SJSA1 (cell line): ENCODE measurements at regions not wholly inside any gene's neighbourhood (a gene's known extent, or its start where the extent isn't known, plus 50 kb on each side); places are given as distances from the start of the nearest gene placed in this dataset.

Experiments
- DNase-seq, 2 experiments: peaks; one replicate each; pipeline ENCODE4 v3.0.0-alpha.2; 2015 to 2020; ENCODE audit warnings: low spot score in 2 of 2, low read depth in 1 of 2
- H3K27ac ChIP-seq: fragments of 250-450 bp; sonication (Bioruptor Pico); 2 replicates; pipeline ENCODE4 v1.5.1; 2020; ENCODE audit warnings: mild to moderate bottlenecking, moderate library complexity
- H3K27me3 ChIP-seq: fragments of 250-450 bp; sonication (Bioruptor Pico); replicated peaks from 2 replicates; pipeline ENCODE4 v1.5.1; 2020; ENCODE audit warnings: mild to moderate bottlenecking, moderate library complexity
- H3K36me3 ChIP-seq: fragments of 250-450 bp; sonication (Bioruptor Pico); 2 replicates; pipeline ENCODE4 v1.5.1; 2020; ENCODE audit warnings: mild to moderate bottlenecking
- H3K4me1 ChIP-seq: fragments of 250-450 bp; sonication (Bioruptor Pico); replicated peaks from 2 replicates; pipeline ENCODE4 v1.6.1; 2021; ENCODE audit warnings: mild to moderate bottlenecking
- H3K4me3 ChIP-seq: fragments of 250-450 bp; sonication (Bioruptor Pico); 2 replicates; pipeline ENCODE4 v1.5.1; 2020; ENCODE audit warnings: mild to moderate bottlenecking
- H3K9me3 ChIP-seq: fragments of 250-450 bp; sonication (Bioruptor Pico); replicated peaks from 2 replicates; pipeline ENCODE4 v1.5.1; 2020; ENCODE audit warnings: mild to moderate bottlenecking

- H3K27me3 ChIP-seq = no peaks in the 10 kb centered on the region
- H3K4me3 ChIP-seq = no peak overlapping the region
- H3K9me3 ChIP-seq = no peaks in the 10 kb centered on the region
- DNase-seq = no peak
- no peak overlapping the region for H3K27ac ChIP-seq
- H3K4me1 ChIP-seq = peaks cover 20% of the 10 kb centered on the region
- H3K36me3 ChIP-seq = peaks cover 5% of the 10 kb centered on the region; the same call in 1 of the 2 replicates
These were observed 113.2 kb downstream of the PALM2AKAP2 start for GRCh38 chr9:109893241-109893640.

- H3K36me3 ChIP-seq = peaks cover 5% of the 10 kb centered on the region; the same call in 1 of the 2 replicates
- peaks cover 20% of the 10 kb centered on the region for H3K4me1 ChIP-seq
- H3K27me3 ChIP-seq = no peaks in the 10 kb centered on the region
- no peaks in the 10 kb centered on the region for H3K9me3 ChIP-seq
- no peak overlapping the region for H3K27ac ChIP-seq
- DNase-seq = no peak
- no peak overlapping the region for H3K4me3 ChIP-seq
These were observed 114.5 kb downstream of the PALM2AKAP2 start for GRCh38 chr9:109894473-109894872.

- H3K27ac ChIP-seq = 0 out of 2 replicates have a peak overlapping the region, but pooled peaks have one; percentile 4
- no peak overlapping the region for H3K4me3 ChIP-seq
- H3K36me3 ChIP-seq = peaks cover 3% of the 10 kb centered on the region; the same call in 1 of the 2 replicates
- H3K9me3 ChIP-seq = no peaks in the 10 kb centered on the region
- H3K4me1 ChIP-seq = peaks cover 23% of the 10 kb centered on the region
- H3K27me3 ChIP-seq = no peaks in the 10 kb centered on the region
- DNase-seq = no peak
These were observed 115.1 kb downstream of the PALM2AKAP2 start for GRCh38 chr9:109894921-109895758.

GRCh38 chr9:109901201-109901600, 121.2 kb downstream of the PALM2AKAP2 start:
- H3K27me3 ChIP-seq = no peaks in the 10 kb centered on the region
- H3K36me3 ChIP-seq = peaks cover 2% of the 10 kb centered on the region; the same call in 1 of the 2 replicates
- no peak overlapping the region for H3K27ac ChIP-seq
- peaks cover 4% of the 10 kb centered on the region for H3K4me1 ChIP-seq
- no peak for DNase-seq
- no peak overlapping the region for H3K4me3 ChIP-seq
- H3K9me3 ChIP-seq = no peaks in the 10 kb centered on the region

GRCh38 chr9:109903515-109904138, 123.6 kb downstream of the PALM2AKAP2 start:
- peak; percentile 45 to 51 for DNase-seq
- H3K4me3 ChIP-seq = no peak overlapping the region
- H3K27ac ChIP-seq = no peak overlapping the region
- H3K36me3 ChIP-seq = peaks cover 2% of the 10 kb centered on the region; the same call in 1 of the 2 replicates
- H3K27me3 ChIP-seq = no peaks in the 10 kb centered on the region
- peaks cover 28% of the 10 kb centered on the region for H3K4me1 ChIP-seq
- H3K9me3 ChIP-seq = no peaks in the 10 kb centered on the region

- Histone ChIP-seq H3K27ac (no peak overlapping the region), H3K36me3 (peaks cover 2% of the 10 kb centered on the region; the same call in 1 of the 2 replicates), H3K4me3 (no peak overlapping the region), H3K9me3 (no peaks in the 10 kb centered on the region), H3K4me1 (peaks cover 37% of the 10 kb centered on the region), H3K27me3 (no peaks in the 10 kb centered on the region)
- DNase-seq = no peak
These were observed 124.7 kb downstream of the PALM2AKAP2 start for GRCh38 chr9:109904666-109905065.

GRCh38 chr9:109905472-109905871, 125.5 kb downstream of the PALM2AKAP2 start:
- Histone ChIP-seq H3K4me1 (peaks cover 43% of the 10 kb centered on the region), H3K27me3 (no peaks in the 10 kb centered on the region), H3K27ac (no peak overlapping the region), H3K4me3 (no peak overlapping the region), H3K9me3 (no peaks in the 10 kb centered on the region), H3K36me3 (peaks cover 2% of the 10 kb centered on the region; the same call in 1 of the 2 replicates)
- DNase-seq = no peak

GRCh38 chr9:109906766-109907382, 126.9 kb downstream of the PALM2AKAP2 start:
- H3K36me3 ChIP-seq = no peaks in the 10 kb centered on the region
- no peaks in the 10 kb centered on the region for H3K27me3 ChIP-seq
- DNase-seq = no peak
- no peaks in the 10 kb centered on the region for H3K9me3 ChIP-seq
- H3K4me1 ChIP-seq = peaks cover 57% of the 10 kb centered on the region
- peak overlapping the region; percentile 95 for H3K27ac ChIP-seq
- H3K4me3 ChIP-seq = no peak overlapping the region

- Histone ChIP-seq H3K9me3 (no peaks in the 10 kb centered on the region), H3K27ac (peak overlapping the region; percentile 95), H3K4me3 (no peak overlapping the region), H3K27me3 (no peaks in the 10 kb centered on the region), H3K36me3 (no peaks in the 10 kb centered on the region), H3K4me1 (peaks cover 63% of the 10 kb centered on the region)
- peak in 1 of 2 experiments; percentile 29 for DNase-seq
These were observed 127.4 kb downstream of the PALM2AKAP2 start for GRCh38 chr9:109907400-109907799.

GRCh38 chr9:109907810-109908458, 127.9 kb downstream of the PALM2AKAP2 start:
- Histone ChIP-seq H3K27ac (peak overlapping the region; percentile 95), H3K4me3 (no peak overlapping the region), H3K4me1 (peaks cover 68% of the 10 kb centered on the region), H3K36me3 (no peaks in the 10 kb centered on the region), H3K9me3 (no peaks in the 10 kb centered on the region), H3K27me3 (no peaks in the 10 kb centered on the region)
- DNase-seq = peak in 1 of 2 experiments; percentile 14

- peak overlapping the region; percentile 95 for H3K27ac ChIP-seq
- no peaks in the 10 kb centered on the region for H3K9me3 ChIP-seq
- peak; percentile 60 to 90 for DNase-seq
- H3K36me3 ChIP-seq = no peaks in the 10 kb centered on the region
- H3K4me1 ChIP-seq = peaks cover 73% of the 10 kb centered on the region
- H3K27me3 ChIP-seq = no peaks in the 10 kb centered on the region
- no peak overlapping the region for H3K4me3 ChIP-seq
These were observed 128.7 kb downstream of the PALM2AKAP2 start for GRCh38 chr9:109908459-109909390.

- no peak overlapping the region for H3K4me3 ChIP-seq
- DNase-seq = peak; percentile 50 to 75
- H3K27me3 ChIP-seq = no peaks in the 10 kb centered on the region
- no peaks in the 10 kb centered on the region for H3K9me3 ChIP-seq
- H3K27ac ChIP-seq = peak overlapping the region; percentile 95
- H3K36me3 ChIP-seq = no peaks in the 10 kb centered on the region
- peaks cover 77% of the 10 kb centered on the region for H3K4me1 ChIP-seq
These were observed 130.9 kb downstream of the PALM2AKAP2 start for GRCh38 chr9:109910671-109911518.
